ENCODE measurements at regions not wholly inside any gene's neighbourhood (a gene's known extent, or its start where the extent isn't known, plus 50 kb on each side); places are given as distances from the start of the nearest gene placed in this dataset.

GRCh38 chr4:141541851-141542250 is 94.5 kb upstream of the IL15 start (continued):
- TF ChIP-seq HINFP (tag; conservative IDR thresholded peaks at IDR 0.05; ENCODE audit: low read depth) (no peak), MEF2D (tag; conservative IDR thresholded peaks at IDR 0.05; ENCODE audit: low read depth) (no peak), ZBTB2 (IDR thresholded peaks at IDR 0.05) (no peak), CBFA2T3 (IDR thresholded peaks at IDR 0.05) (no peak), ELK1 (CRISPR knock-in tag; IDR thresholded peaks at IDR 0.05) (no peak), MEF2A (IDR thresholded peaks at IDR 0.05; ENCODE audit: control insufficient read depth, low read depth, low read length) (no peak), ZNF3 (CRISPR knock-in tag; IDR thresholded peaks at IDR 0.05) (no peak), RHOXF2B (CRISPR knock-in tag; conservative IDR thresholded peaks at IDR 0.05) (no peak), ZNF561 (CRISPR knock-in tag; conservative IDR thresholded peaks at IDR 0.05) (no peak), HIVEP1 (CRISPR knock-in tag; IDR thresholded peaks at IDR 0.05) (no peak), ZBTB7A (IDR thresholded peaks at IDR 0.05; ENCODE audit: borderline replicate concordance, control insufficient read depth, low read depth, low read length) (no peak), ZNF395 (CRISPR knock-in tag; IDR thresholded peaks at IDR 0.05) (no peak)
